Putamen (tissue), 1 donor: ENCODE measurements at regions not wholly inside any gene's neighbourhood (a gene's known extent, or its start where the extent isn't known, plus 50 kb on each side); places are given as distances from the start of the nearest gene placed in this dataset.
"Not testable (repeated sequence)": the region's sequence is repeated elsewhere in the genome, so short reads cannot be mapped to it uniquely, and the experiment has no call there.

ENCODE experiments used
- DNase-seq: peaks from one replicate; pipeline ENCODE4 v3.0.0-alpha.2; 2016; ENCODE audit warnings: low spot score

- DNase-seq = no peak
Observed at GRCh38 chr9:89935801-89936200, 331.0 kb downstream of the GADD45G start.

DNA sequence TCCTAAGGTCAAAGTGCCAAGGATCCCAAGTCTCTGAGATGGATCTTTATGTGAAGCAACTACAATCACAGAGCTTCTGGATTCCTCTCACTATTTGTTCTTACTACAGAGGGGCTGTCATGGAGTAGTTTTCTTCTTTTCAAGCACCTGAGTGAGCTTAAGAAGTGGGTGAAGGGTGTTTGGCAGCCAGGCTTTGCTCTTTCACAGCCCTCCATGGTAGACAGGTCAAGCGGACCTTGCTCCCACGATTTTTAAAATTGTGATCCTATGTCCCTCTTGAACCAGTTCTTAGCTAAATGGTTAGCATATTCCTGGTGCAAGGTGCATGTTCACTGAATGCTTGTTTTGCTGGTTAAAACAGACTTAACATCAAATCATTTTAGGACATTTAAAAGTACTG is 332.2 kb downstream of the GADD45G start:
- no peak for DNase-seq

DNA sequence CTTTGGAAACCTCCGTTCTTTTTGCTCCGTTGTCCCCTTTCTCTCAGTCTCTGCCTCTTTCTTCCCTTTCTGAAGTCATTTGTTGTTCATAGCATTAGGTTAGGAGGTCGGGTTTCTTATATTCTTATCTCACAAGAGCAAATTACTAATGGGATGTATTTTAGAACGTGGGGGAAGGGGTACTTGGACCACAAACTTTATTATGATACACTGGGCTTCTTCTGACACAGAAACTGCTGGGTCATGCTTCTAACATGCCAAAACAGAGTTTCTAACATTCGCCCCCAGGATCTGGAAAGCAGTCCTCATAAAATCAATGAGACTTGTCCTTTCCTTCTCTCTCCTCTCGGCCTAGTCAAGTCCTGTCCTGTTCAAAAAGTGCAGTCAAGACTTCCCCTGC is 334.4 kb downstream of the GADD45G start:
- DNase-seq = no peak

DNA sequence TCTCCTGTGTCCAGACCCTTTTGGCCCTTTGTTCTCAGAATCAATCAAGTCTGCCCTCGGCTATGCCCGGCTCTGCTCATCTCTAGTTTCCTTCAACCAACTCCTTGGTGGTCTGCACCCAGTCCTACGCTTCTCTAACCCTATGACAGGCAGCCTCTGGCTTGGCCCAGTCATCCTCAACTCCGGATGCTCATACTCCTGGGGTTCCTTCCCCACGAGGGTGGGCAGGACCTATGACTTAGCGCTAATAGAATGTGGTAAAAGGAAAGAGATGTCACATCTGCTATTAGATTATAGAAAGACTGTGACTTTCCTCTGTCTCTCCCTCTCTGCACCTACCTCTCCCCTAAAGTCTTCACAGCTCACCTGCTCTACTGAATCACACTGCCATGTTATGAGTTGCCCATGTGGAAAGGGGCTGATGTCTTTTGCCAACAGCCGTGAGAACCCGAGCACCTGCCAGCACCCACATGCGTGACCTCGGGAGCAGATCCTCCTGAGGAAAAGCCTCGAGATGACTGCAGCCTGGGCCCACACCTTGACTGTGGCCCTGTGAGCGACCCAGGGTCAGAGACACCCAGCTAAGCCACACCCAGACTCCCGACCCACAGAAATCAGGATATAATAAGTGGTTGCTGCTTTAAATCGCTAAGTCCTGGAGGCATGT is 334.9 kb downstream of the GADD45G start:
- no peak for DNase-seq

- DNase-seq = no peak
Observed at GRCh38 chr9:89940625-89941024, 335.8 kb downstream of the GADD45G start.

- no peak for DNase-seq
Observed at GRCh38 chr9:89941875-89942274, 337.1 kb downstream of the GADD45G start.

DNA sequence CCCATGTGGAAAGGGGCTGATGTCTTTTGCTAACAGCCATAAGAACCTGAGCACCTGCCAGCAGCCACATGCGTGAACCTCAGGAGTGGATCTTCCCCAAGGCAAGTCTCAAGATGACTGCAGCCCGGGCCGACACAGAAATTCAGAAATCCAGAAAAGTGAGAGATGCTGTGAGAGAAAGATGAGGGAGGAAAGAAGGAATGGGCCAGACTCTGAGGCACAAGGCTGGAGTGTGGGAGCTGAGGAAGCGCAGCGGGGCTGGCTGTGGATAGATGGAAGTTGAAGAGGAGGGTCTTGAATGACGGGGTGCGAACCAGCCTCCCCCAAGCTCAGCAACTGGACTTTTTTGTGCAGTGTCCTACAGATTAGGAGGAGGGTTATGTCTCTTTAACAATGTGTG is 337.8 kb downstream of the GADD45G start:
- no peak for DNase-seq

GRCh38 chr9:89943309-89943708 is 338.5 kb downstream of the GADD45G start:
- no peak for DNase-seq

- DNase-seq = no peak
Observed at GRCh38 chr9:89943728-89944127, 338.9 kb downstream of the GADD45G start.

DNA sequence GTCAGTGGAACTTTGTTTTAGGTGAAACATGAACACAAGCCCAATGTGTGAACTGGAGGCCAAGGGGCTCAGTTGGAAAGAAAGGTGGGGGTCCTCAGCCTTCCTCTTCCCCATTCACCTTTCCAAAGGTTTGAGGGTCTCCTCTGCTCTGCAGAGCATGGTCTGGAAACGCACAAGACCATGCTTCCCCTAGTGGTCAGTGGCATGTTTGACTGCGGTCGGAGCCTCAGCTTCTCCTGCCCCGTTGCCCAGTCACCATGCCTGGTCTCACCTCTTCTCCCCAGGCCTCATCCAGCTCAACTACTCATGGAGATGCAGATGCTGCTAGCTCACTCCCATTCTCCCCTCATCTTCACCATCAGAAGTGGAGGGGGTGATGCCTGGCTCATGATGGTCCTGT is 340.3 kb downstream of the GADD45G start:
- no peak for DNase-seq

DNA sequence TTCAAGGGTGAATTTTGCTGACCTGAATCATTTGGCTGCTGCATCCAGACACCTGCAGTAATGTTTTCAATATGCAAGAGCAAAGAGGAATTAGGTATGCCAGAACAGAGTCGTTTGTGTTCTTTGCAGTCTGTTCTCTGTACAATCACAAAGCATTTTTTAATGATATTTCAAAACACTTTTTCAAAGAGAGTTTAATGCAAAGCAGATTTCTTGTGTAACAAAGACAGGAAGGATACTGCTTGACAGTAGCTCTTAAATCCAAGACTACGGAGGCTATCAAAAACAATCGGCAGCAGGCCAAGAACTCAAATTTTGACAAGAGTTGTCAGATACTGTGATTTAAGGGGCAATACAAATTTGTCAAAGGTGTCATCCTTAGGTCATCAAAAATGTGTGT is 341.9 kb downstream of the GADD45G start:
- no peak for DNase-seq

DNA sequence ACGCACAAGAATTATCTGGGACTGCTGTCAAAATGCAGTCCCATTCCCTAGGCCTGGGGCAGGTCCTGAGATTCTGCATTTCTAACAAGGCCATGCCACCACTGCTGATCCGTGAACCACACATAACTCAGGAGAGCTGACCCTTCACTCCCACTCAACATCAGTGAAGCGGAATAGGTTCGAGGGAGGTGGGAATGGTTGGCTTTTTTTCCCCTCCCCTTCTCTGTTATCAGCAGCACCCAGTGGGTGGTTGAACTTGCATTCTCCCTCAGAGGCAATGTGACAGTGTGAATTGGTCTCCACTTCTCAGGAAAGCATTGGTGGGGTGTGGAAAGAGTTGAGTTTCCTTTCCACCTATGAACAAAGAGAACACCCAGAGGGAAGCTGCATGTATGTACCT is 344.3 kb downstream of the GADD45G start:
- DNase-seq = no peak

DNA sequence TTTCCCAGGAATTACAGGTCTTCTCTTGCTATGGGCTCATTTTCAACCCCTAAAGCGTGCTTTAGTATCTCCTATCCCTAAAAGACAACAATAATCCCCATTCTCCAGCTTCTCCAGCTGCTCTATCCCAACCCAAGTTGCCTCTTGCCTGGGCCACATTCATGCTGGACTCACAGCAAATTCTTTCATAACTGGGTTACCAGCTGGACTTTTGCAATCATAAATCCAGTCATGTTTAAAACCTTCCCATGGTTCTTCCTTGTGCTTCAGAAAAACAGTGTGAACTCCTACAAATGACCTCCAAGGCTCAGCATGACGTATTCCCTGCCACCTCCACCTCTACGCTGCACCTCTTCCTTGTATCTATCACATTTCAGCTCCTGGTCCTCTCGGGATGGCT is 346.9 kb downstream of the GADD45G start:
- no peak for DNase-seq

- no peak for DNase-seq
Observed at GRCh38 chr9:89952401-89952800, 347.6 kb downstream of the GADD45G start.

GRCh38 chr9:89953263-89953662 is 348.5 kb downstream of the GADD45G start:
- not testable (repeated sequence) for DNase-seq

DNA sequence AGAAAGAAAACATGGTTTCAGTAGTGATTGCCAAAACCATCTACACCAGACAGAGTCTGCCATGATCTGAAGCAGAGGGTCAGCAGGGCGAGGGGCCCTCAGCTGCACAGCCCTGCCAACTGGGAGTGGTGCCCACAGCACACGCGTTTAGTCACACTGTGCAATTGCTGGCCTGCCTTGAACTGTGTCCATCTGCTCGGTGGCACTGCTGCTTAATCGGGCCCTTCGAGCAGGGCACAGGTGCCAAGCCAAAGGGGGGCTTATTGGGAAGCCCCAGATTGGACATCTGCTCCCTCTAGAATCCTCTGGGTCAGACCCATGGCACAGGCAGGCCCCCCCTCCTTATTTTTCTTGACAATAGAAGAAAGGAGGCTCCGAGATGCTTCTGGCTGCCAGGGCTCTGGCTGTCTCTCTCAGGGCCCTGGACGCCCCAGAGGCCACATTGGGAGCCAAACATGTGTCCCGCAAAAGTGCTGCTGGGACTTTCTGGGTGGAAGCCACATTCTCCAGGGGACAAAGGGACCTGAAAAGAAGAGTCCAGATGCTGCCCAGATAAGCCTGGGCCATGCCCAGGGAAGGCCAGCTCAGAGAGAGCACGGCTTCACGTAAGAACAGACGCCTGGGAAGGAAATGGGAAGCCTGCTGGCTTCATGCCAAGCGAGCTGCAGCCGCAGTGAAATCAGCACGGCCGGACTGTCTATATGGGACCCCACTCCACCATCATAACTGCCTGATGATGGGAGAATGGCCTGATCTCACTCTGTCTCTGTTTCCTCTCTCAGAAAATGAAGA is 349.2 kb downstream of the GADD45G start:
- no peak for DNase-seq

GRCh38 chr9:89955144-89955543 is 350.3 kb downstream of the GADD45G start:
- DNase-seq = no peak

- no peak for DNase-seq
Observed at GRCh38 chr9:89955626-89956025, 350.8 kb downstream of the GADD45G start.

GRCh38 chr9:89956331-89956730 is 351.5 kb downstream of the GADD45G start:
- DNase-seq = no peak

- no peak for DNase-seq
Observed at GRCh38 chr9:89956907-89957306, 352.1 kb downstream of the GADD45G start.

DNA sequence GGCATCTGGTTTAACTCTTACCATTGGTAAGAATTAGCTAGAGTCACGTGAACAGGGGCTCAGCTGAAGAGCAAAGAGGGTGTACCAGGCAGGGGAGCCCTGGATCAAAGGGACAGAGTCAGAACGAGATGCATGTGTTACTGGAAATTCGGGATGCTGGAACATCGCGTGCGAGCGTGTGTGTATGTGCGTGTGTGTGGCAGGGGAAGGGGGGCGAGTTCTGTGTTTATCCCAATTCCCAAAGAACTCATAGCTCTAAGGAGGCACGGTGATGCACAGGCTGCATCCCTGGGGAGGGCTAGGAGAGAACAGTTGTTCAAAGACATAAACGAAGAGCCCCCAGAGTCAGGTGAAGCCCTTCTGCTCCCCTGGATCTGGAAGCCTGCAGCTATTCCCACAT is 353.3 kb downstream of the GADD45G start:
- no peak for DNase-seq

- no peak for DNase-seq
Observed at GRCh38 chr9:89961616-89962341, 357.0 kb downstream of the GADD45G start.

GRCh38 chr9:89963280-89963679 is 358.5 kb downstream of the GADD45G start:
- no peak for DNase-seq
